AG04450 (cell line): ENCODE measurements at regions not wholly inside any gene's neighbourhood (a gene's known extent, or its start where the extent isn't known, plus 50 kb on each side); places are given as distances from the start of the nearest gene placed in this dataset.
A peak's percentile ranks its signal among the peaks of the same experiment; 100 is the strongest.

ENCODE experiments used
- CTCF ChIA-PET: fragments of 300-600, 350-600 bp; formaldehyde crosslinking; extraction: SDS; loops from one replicate; lab custom pipeline; 2022; ENCODE audit warnings: antibody characterized with exemption, inconsistent platforms; lab: Charles Lee
- POLR2A ChIA-PET: fragments of 350-600 bp; formaldehyde crosslinking; extraction: SDS; loops from one replicate; lab custom pipeline; 2021; ENCODE audit warnings: antibody characterized with exemption, inconsistent platforms; lab: Yijun Ruan, JAX
- DNase-seq: peaks from one replicate; pipeline ENCODE4 v3.0.0-alpha.2; 2011; ENCODE audit warnings: low read depth, low spot score
- H3K27ac ChIP-seq: one replicate; pipeline ENCODE4 v1.5.1; 2012; ENCODE audit warnings: low read depth, low read length, control low read depth
- H3K27me3 ChIP-seq: one replicate; pipeline ENCODE4 v1.6.0; 2012; ENCODE audit warnings: low read length; ENCODE audit not compliant: control insufficient read depth, insufficient read depth
- H3K4me3 ChIP-seq: 2 replicates; pipeline ENCODE4 v1.5.1; 2011; ENCODE audit warnings: mild to moderate bottlenecking, low read depth, low read length, control low read depth
- H3K9me3 ChIP-seq: 2 replicates; pipeline ENCODE4 v1.5.1; 2012; ENCODE audit warnings: low read length; ENCODE audit not compliant: control insufficient read depth, insufficient read depth
- CTCF ChIP-seq: IDR thresholded peaks from 2 replicates; pipeline ENCODE4 v1.5.1; 2011; ENCODE audit warnings: low read depth, low read length, control low read depth, inconsistent platforms

- Histone ChIP-seq H3K27ac (peak overlapping the region; percentile 77), H3K4me3 (peak overlapping the region; percentile 61), H3K27me3 (no peaks in the 10 kb centered on the region), H3K9me3 (no peaks in the 10 kb centered on the region)
- no peak for TF ChIP-seq CTCF
- ChIA-PET POLR2A (interaction anchor here (0.9 to 3.0 kb wide), 5 partner anchors 71 to 102 kb away, joined by 3 to 28 read pairs (median 12); no protein-coding TSS in a partner anchor), CTCF (interaction anchor here (0.8 to 1.8 kb wide), 7 partner anchors 60 to 201 kb away, joined by 3 to 25 read pairs (median 5); no protein-coding TSS in a partner anchor)
- DNase-seq: no peak
These were observed 129.4 kb upstream of the NAA20 start for GRCh38 chr20:19887556-19888268.

GRCh38 chr20:19888269-19888671 lies 128.9 kb upstream of the NAA20 start:
- ChIA-PET POLR2A (interaction anchor here (1.3 to 2.2 kb wide), 2 partner anchors 71 to 87 kb away, joined by 3 to 12 read pairs; no protein-coding TSS in a partner anchor), CTCF (interaction anchor here (0.7 to 1.3 kb wide), 3 partner anchors 15 to 103 kb away, joined by 3 to 5 read pairs (median 3); no protein-coding TSS in a partner anchor)
- peak overlapping the region; percentile 87 for H3K27ac ChIP-seq

GRCh38 chr20:19889011-19889953 lies 127.9 kb upstream of the NAA20 start:
- Histone ChIP-seq H3K9me3 (no peaks in the 10 kb centered on the region), H3K27ac (peak overlapping the region; percentile 87), H3K4me3 (peak overlapping the region; percentile 61), H3K27me3 (no peaks in the 10 kb centered on the region)
- POLR2A ChIA-PET: interaction anchor here (0.5 to 2.2 kb wide), 9 partner anchors 9 to 163 kb away, joined by 3 to 12 read pairs (median 4); partner anchors contain the start of genes CFAP61 and CRNKL1
- no peak for TF ChIP-seq CTCF
- DNase-seq: peak; percentile 29
- CTCF ChIA-PET: interaction anchor here (0.5 to 1.3 kb wide), 6 partner anchors 14 to 196 kb away, joined by 3 to 5 read pairs (median 3); partner anchors contain the start of gene NAA20

More at GRCh38 chr20:19888269-19888671, 128.9 kb upstream of the NAA20 start:
- no peak for TF ChIP-seq CTCF
- Histone ChIP-seq H3K4me3 (peak overlapping the region; percentile 61), H3K27me3 (no peaks in the 10 kb centered on the region), H3K9me3 (no peaks in the 10 kb centered on the region)
- DNase-seq: no peak

- ChIA-PET POLR2A (interaction anchor here (1.2 to 1.6 kb wide), 3 partner anchors 10 to 87 kb away, joined by 5 to 6 read pairs (median 5); no protein-coding TSS in a partner anchor), CTCF (no interaction called here)
- DNase-seq: no peak
- Histone ChIP-seq H3K27ac (no peak overlapping the region), H3K27me3 (no peaks in the 10 kb centered on the region), H3K9me3 (no peaks in the 10 kb centered on the region), H3K4me3 (peak overlapping the region; percentile 61)
- TF ChIP-seq CTCF: no peak
These were observed 126.6 kb upstream of the NAA20 start for GRCh38 chr20:19890445-19891051.
